CD1c-positive myeloid dendritic cell (primary cell): ENCODE measurements at regions not wholly inside any gene's neighbourhood (a gene's known extent, or its start where the extent isn't known, plus 50 kb on each side); places are given as distances from the start of the nearest gene placed in this dataset.
"Not testable (repeated sequence)": the region's sequence is repeated elsewhere in the genome, so short reads cannot be mapped to it uniquely, and the experiment has no call there.

ENCODE experiments used
- DNase-seq: peaks from one replicate; pipeline ENCODE4 v3.0.0-alpha.2; 2016; ENCODE audit errors: extremely low spot score

DNA sequence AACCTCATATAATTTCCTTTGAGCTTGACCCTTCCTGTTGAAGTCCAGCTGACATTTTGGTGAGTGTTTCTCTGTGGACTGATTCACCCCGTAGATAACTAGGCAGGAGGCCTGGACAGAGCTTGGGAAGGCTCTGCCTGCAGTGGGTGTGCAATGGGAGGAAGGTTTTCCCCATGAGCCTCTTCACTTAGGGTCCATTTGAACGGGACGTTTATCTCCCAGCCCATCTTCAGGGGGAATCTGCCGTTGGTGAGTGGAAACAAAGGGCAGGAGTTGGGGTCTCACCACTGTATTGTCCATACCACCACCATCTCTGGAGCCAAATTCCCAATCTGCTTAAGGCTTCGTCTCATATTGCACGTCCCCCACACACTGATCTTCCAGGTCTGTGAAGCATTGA, 825.6 kb upstream of the TPTE start:
- not testable (repeated sequence) for DNase-seq

GRCh38 chr21:9697751-9698150, 823.6 kb upstream of the TPTE start:
- DNase-seq: not testable (repeated sequence)

DNA sequence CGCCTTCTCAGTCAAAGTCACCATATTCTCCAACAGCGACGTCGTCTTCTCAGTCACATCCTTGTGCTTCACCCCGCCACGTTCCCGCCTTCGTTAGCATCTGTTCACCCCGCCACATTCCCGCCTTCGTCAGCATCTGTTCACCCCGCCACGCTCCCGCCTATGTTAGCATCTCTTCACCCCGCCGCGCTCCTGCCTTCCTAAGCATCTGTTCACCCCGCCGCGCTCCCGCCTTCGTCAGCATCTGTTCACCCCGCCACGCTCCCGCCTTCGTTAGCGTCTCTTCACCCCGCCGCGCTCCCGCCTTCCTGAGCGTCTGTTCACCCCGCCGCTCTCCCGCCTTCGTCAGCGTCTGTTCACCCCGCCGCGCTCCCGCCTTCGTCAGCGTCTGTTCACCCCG, 816.4 kb upstream of the TPTE start:
- not testable (repeated sequence) for DNase-seq

DNA sequence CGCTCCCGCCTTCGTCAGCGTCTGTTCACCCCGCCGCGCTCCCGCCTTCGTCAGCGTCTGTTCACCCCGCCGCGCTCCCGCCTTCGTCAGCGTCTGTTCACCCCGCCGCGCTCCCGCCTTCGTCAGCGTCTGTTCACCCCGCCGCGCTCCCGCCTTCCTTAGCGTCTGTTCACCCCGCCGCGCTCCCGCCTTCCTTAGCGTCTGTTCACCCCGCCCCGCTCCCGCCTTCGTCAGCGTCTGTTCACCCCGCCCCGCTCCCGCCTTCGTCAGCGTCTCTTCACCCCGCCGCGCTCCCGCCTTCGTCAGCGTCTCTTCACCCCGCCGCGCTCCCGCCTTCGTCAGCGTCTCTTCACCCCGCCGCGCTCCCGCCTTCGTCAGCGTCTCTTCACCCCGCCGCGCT, 815.9 kb upstream of the TPTE start:
- DNase-seq: not testable (repeated sequence)

- DNase-seq: not testable (repeated sequence)
Measured at GRCh38 chr21:9724542-9724941, 796.8 kb upstream of the TPTE start.

DNA sequence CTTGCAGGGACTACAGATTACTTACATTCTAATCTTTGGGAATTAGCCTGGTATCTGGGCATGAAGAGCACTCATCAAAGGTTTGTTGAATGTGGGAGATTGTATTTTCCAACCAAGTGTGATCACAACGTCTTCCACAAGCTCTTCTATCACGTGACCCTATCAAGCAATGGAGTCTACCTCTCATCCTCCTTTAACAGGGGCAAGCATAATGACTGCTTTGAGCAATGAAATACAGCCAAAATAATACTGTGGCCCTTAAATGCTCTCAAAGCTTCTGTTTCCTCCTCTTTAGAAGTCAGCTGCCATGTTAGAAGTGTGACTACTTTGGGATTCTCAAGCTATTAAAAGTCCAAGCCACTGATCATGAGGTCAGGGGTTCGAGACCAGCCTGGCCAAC, 794.2 kb upstream of the TPTE start:
- not testable (repeated sequence) for DNase-seq

GRCh38 chr21:9728219-9728992, 793.0 kb upstream of the TPTE start:
- DNase-seq: not testable (repeated sequence)

DNA sequence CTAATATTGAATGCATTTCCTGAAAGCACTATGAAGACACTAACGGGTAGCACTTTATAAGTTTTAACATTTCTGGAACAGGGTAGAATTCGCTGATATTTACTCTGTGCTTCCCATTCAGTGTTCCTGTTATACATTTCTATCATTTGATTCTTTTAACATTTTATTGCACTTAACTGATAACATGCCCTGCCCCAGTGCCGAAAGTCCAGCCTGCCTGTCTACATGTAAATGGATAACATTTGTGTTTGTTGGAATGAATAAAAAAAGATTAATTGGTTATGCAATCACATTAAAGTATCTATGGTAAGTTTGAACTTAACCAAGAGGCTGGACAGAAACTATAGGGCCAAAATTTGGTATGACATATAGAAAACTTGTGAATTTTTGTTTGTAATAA, 790.5 kb upstream of the TPTE start:
- DNase-seq: no peak

GRCh38 chr21:9731317-9731716, 790.1 kb upstream of the TPTE start:
- DNase-seq: not testable (repeated sequence)

GRCh38 chr21:9732605-9733004, 788.8 kb upstream of the TPTE start:
- DNase-seq: not testable (repeated sequence)

- DNase-seq: not testable (repeated sequence)
Measured at GRCh38 chr21:9733761-9734558, 787.4 kb upstream of the TPTE start.

GRCh38 chr21:9735421-9735961, 785.9 kb upstream of the TPTE start:
- no peak for DNase-seq

DNA sequence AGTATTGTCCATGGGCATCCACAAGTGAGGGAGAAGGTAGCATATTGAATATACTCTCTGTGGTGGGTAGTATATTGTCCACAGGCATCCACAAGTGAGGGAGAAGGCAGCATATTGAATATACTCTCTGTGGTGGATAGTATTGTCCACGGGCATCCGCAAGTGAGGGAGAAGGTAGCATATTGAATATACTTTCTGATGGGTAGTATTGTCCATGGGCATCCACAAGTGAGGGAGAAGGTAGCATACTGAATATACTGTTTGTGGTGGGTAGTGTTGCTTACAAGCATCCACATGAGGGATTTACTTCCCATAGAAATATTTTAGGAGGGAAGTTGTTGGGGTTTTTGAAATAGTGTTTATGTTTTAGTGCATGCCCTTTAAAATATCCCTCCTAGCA, 784.1 kb upstream of the TPTE start:
- not testable (repeated sequence) for DNase-seq

DNA sequence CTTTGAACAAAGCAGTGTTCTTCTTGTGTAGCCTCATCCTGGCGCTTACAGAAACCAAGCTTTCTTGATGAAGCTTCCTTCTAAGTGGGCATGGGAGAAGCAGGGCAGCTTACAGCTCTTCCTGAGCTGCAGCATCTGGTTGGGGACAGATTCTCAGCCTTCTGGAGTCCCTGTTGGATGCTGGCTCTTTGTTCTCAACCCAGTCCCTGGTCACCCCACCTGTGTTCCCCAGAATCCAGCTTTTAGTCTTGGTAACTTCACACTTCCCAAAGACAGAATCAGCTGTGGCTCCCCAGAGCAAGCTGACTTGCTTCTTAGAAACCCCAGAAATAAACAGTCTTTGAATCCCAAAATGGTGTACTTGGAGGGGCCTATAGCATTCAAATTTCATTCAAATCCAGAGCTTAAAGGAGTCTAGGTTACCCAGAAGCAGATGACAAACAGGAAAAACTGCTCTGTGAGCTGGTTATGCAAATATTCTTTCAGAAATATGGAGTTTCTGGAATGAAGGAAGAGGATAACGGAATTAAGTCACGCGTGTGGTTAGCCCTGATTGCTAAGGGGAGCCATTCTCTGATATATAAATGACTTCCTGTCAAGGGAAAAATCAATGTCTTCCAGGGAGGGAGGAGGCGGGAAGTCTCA, 783.4 kb upstream of the TPTE start:
- not testable (repeated sequence) for DNase-seq

- no peak for DNase-seq
Measured at GRCh38 chr21:9738527-9738926, 782.9 kb upstream of the TPTE start.

GRCh38 chr21:9739240-9739639, 782.1 kb upstream of the TPTE start:
- no peak for DNase-seq

- not testable (repeated sequence) for DNase-seq
Measured at GRCh38 chr21:9740177-9740941, 781.0 kb upstream of the TPTE start.

DNA sequence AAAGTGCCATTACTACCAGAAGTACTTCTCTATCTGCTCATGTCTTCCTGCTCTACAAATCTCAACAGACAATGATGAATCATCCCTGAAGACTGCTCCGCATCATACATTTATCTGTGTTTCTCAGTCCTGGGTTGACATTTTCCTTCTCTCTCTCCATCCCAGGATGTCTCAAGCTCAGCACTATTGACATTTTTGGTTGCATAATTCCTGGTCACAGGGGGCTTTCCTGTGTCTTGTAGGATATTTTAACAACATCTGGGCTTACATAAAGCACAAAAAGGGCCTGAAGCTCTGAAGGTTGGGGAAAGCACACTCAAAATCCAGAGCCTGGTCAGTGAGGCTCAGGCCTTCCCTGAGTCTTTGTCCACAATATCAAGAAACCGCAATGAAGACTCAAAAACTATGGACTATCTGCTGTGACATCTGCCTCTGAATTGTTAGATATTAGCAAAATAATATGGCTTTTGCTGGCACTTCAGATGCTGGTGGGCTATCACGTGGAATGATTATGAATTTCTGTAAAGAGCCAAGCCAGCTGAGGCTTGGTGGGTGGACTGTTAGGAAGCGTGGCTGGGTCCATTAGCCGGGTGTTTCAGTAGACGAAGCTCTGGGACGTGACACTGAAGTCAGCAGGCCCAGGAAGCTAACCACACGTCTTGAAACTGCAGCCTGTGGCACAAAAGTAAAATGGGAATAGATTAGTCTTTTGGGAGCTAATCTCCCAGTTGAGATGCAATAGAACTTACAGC, 780.2 kb upstream of the TPTE start:
- DNase-seq: not testable (repeated sequence)

GRCh38 chr21:9743566-9743965, 777.8 kb upstream of the TPTE start:
- DNase-seq: not testable (repeated sequence)

DNA sequence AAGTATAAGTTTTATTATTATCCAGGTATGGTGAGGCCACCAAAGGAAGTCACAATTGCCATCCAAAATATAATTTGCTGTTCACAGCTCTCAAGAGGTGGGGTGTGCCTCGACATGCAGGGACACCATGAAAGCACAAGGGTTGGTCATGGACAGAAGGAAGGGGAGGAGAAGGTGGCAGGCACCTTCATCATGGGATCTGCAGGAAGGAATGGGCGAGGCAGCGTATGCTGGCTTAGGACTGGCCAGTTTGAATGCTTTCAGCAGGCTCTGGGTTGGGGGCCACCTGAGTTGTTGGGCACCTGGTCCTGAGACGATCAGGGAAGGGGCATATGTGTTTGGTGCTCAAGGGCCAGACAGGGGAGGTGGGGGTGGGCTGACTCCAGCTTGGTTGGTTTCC, 777.2 kb upstream of the TPTE start:
- not testable (repeated sequence) for DNase-seq

DNA sequence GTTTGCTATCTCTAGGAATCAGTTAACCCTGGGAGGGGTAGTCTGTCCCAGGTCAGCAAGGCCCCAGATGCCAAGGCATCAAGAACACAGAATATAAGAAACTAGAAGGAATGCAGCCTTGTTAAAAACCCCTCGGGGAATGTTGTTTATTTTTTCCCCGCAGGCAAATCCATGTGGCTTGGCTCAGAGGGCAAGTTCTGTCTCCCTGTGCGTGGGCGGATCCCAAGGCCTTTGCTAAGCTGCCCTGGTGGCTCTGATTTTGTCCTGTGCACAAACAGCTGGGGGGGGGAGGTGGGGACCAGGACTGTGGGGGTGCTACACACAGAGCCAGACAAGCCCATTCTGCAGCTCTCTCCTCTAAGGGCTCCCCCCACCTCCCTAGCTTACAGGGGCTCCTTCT, 776.8 kb upstream of the TPTE start:
- DNase-seq: not testable (repeated sequence)
